Glomerular endothelial cell (primary cell): ENCODE measurements at regions not wholly inside any gene's neighbourhood (a gene's known extent, or its start where the extent isn't known, plus 50 kb on each side); places are given as distances from the start of the nearest gene placed in this dataset.

ENCODE experiments used
- DNase-seq: peaks from one replicate; pipeline ENCODE4 v3.0.0-alpha.2; 2011; ENCODE audit warnings: low read depth, low spot score; ENCODE audit errors: extremely low read depth

DNA sequence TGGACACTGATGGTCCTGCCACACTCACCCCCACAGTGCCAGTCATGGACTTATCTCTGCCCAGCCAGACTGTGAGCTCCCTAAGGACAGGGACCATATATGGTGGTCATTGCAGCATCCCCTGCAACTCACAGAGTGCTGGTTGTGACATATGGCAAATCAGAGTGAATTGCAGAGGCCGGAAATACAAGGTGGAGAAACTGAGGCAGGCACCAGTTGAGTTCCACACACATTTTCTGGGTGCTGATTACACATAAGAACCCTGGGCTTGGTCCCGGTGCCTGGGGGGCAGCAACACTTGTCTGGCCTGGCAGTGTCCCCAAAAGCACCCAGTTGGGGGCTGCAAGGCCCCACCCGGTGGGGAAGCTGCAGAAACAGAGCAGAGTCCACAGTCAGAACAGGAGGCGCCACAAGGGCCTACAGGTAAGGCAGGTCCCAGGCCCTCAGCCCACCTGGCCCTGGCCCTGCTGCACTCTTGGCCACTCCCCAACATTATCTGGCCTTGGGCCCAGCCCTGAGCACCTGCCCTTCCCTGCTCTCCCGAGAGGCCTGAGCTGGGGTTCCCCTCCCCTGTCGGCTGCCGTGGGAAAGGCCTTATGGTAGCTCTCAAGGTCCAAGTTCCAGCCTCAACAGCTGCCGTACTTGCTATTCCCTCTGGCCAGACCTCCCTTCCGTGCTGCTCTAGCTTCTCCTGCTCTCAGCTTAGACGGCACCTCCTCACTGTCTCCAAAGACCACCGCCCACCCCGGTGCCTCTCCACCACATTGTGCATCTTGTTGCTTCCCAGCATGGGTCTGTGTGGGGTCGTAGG is 140.8 kb upstream of the PTPN1 start:
- DNase-seq = no peak

DNA sequence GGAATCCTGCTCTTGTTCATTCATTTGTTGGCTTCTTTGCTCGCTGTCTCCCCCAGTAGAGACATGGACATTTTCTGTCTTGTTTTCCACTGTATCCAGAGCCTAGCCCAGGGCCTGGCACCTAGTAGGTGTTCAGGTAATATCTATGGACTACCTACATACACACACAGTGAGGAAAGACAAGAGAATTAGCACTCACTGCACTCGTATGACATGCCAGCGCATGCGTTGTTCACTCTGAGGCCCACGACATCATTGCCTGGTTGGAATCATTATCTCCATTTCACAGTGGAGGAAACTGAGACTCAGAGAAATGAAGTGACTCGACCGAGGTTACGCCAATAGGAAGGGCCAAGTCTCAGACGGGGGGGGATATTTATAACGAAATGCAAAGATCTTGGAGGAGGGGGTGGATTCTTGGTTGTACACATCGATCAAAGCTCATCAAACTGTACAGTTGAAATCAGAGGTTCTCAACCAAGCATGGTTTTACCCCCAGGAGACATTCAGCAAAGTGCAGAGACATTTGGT is 140.1 kb upstream of the PTPN1 start:
- DNase-seq = no peak

DNA sequence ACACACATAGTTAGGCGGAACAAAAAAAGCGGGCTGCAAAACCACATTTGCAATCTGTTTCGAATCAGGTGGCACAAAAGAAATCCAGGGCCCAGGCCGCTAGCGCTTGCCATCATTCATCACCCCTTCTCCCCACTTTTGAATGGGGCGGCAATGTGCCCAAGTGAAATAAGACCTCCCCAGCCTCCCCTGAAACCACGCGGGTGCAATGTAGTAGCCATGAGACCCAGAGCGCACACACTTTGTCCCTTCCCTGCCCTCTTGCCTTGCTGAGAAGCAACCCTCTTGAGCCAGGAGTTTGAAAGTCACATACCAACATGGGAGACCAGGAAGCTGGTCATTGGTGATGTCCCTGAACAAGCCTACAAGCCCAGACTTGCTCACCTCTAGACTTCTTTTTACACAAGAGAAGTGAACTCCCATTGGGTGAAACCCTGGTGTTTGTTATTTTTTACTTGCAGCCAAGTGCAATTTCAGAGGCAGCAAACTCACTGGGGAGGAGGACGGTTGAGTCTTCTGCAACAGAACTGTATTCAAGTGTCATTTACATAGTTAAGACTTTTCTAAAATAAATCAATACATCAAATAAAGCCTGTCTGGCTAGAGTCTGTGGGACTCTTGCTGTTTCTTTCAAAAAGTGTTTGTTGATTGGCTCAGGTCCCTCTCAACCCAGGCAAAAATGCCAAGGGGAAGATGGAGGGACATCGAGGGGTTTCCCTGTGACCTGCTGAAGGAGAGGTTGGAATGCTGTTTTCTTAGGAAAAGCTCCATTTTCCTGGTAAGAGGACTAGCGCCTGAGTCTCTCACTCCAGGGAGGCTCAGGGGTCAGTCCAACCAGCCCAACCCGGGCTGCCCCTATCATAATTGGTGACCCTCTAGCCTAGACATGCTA is 138.1 kb upstream of the PTPN1 start:
- DNase-seq = no peak

DNA sequence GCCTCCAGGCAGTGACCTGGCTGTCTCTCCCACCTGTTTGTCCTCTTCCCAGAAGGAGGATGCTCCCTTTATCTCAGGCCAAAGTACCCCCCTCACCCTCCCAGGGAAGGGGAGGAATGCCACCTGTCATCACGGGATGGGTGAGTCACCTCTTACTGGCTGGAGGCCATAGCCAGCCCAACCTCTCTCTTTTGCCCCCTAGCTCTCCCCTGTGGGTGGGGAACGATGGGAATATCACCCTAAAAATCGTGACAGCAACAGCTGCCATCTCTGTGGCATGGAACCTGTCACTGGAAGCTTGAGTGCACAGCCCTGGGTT is 137.5 kb upstream of the PTPN1 start:
- DNase-seq = no peak

DNA sequence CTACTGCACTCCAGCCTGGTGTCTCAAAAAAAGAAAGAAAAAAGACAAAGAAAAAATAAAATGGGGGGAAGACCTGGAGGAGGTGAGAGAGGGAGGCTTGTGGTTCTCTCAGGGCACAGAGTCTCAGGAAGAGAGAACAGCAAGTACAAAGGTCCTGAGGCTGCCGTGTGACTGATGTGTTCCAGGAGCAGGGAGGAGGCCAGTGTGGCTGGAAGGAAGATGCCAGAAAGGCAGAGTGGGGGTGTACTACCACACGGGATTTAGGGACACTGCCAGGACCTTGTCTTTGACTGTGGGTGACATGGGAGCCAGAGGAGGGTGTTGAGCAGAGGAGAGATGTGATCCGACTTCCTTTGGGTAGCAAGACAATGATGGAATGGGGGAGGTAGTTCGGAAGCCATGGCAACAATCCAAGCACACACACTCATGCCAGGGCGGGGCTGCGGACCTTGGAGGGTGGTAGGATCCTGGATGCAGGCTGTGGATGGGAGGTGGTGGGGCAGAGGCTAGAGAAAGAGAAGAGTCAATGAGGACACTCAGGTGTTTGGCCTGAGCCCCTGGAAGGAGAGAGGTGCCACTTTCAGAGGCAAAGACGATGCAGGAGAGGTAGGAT is 136.4 kb upstream of the PTPN1 start:
- no peak for DNase-seq

DNA sequence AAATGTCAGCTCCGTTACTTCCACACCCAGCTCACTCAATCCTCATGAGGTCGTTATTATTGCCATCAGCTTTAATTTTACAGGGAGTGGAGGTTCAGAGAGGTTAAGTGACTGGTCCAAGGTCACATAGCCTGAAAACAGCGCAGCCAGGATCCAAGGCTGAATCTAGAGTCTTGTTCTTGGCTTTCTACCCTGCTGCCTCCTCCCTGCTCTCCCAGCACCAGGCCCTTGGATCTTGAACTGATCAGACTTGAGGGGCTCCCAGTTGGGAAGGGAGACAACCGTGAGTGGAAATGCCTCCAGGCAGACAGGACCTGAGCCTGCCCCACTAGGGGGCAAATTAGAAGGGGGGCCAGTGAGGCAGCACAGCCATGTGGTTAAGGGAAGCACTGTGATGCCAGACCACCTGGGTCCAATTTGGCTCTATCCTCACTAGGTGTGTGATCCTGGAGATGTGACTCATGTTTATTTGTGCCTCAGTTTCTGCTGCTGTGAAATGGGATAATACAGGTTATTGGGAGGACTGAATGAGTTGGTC is 135.6 kb upstream of the PTPN1 start:
- no peak for DNase-seq

DNA sequence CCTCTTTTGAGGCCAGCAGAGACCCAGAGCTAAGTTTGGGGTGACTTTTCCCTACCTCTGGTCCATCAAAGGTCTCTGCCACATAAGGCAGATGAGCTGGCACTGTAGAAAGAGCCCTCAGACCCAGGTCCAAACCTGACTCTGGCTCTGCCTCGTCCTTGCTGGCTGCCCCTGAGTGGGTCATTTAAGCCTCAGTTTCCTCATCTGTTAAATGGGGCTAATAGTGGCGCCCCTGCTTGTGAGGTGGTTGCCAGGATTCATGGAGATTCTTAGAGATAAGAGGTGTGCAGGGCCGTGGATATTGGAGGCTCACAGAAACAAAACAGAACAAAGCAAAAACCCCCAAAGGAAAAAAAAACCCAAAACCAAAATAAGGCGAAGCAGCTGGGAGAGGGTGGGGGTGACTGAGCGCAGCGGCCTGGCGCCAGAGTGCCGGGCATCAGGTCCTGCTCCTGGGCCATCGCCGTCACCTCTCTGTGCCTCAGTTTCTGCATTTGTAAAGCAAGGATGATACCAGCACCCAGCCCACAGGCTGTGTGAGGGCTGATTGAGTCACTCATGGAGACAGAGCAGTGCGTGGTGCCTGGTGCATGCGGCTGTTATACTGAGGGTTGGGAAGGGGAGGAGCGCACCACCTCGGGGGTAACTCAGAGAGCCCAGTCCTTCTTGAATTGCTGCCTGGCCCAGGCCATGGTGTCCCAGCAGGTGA is 133.8 kb upstream of the PTPN1 start:
- no peak for DNase-seq

DNA sequence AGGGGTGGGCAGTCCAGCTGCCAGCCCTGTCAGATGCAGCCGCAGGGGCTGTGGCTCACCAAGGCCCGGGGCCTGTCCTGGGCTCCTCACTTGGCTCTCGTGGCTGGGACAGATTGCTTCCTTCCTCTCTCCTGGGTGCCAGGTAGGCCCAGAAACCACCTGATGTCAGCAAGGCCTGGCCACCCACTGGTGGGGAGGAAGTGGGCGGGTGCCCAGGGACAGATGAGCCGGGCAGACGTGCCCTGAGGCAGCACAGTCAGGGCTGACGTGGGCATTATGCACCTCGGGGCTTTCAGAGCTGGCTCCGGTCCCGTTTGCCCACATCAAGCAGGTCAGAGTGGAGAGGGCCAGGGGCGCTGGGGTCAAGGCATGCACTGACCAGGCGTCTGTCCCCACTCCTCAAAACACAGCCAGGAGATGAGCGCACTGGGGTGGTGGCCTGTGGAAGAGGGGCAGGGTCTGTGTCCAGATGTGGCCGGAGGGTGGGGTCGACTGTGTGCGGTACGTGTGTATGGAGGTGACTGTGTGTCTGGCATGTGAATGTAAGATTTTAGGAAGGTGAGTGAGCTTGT is 133.2 kb upstream of the PTPN1 start:
- no peak for DNase-seq

DNA sequence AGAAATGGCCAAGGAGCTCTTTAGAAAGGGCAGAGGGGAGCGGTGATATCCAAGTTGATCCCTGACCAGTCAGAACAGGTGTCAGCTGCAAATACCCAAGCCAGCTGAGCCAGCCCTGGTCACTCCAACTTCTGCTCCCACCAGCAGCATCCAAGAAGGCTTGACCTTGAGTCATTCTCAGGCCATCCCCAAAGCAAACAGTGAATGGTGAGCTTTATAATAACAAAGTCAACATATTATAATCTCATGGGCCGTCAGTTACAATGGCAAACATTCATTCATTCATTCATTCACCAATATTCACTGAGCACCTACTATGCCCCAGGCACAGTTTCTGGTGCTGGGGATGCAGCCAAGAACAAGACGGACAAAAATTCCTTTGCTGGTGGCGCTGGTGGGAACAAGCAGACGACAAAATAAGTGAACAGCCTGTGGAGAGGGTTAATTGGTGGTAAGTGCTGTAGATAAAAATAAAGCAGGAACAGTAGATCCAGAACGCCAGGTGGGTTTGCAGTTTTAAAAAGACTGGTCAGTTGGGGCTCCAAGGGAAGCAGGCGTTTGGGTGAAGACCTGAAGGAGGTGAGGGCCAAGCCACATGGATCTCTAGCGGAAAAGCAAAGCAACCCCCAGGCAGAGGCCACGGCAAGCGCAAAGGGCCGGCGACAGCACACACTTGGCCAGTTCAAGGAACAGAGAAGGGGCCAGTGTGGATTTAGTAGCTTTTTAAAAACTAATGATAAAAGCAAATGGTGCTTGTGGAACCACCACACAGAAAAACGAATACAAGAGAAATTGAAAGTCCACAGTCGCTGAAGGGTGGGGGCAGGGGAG is 131.8 kb upstream of the PTPN1 start:
- no peak for DNase-seq

DNA sequence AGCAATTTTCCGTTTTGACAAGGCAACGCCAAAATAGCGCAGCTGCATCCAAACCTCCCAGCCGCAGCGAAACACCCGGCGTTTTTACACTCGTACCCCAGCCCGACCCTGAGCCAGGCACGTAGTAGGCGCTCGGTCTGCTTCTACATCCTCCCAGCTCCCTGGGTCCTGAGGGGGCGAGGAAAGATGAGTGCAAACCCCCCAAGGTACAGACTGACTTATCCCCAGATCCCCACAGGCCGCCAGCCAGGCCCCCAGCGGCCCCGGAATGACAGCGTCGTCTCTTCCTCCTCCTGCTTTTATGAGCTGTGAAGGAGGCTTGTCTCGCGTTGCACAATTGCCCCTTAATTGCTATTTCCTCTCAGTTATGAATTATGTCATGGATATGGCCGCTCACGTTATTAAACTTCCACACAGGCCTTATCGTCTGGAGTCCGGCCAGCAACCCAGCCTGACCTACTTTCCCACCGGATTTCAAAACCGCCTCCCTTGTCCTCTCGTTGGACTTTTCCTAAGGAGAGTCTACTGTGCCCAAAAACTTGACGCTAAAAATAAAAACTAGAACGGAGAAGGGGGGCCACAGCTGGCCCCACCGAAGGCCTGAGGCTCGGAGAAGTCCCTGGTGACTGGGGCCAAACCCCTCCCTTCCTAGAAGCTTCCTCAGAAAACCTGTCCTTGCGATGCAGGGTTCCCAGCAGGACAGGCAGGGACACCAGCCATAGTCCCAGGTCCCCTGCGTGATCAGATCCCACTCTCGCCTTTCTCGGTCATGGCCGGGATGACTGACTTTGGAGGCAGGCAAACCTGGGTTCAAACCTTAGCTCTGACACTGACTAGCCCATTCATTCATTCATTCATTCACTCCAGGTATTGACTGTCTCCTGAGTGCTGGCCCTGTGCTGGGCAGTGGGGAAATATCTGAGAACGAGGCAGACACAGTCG is 130.9 kb upstream of the PTPN1 start:
- peak; percentile 29 for DNase-seq

DNA sequence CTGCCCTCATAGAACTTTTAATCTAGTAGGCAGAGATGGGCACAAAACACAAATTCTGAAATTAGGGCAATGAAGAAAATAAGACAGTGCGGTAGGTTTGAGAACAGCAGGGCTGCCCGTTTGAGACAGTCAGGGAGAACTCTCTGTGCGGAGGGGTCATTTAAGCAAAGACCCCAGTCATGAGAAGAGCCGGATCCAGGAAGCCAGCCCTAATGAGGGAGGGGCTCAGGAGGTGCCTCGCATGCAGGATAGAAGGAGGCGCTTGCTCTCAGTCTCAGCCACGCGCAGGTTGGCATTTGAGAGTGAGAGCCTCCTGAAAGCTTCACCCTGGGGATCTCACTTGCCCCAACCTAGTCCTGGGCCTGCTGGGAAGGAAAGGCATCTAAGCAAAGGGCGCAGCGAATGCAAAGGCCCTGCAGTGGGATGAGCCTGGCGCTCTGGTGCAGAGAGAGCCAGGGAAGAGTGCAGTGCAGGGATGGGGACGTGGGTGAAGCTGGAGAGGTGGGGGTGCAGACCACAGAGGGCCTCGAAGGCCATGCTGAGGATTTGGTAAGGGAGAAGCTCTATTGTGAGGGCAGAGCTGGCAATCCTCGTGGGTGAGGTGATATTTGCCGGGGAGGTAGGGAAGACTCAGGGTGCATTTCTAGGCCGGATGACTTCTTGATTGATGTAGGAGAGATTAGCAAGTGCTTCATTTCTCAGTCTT is 130.0 kb upstream of the PTPN1 start:
- DNase-seq = no peak

DNA sequence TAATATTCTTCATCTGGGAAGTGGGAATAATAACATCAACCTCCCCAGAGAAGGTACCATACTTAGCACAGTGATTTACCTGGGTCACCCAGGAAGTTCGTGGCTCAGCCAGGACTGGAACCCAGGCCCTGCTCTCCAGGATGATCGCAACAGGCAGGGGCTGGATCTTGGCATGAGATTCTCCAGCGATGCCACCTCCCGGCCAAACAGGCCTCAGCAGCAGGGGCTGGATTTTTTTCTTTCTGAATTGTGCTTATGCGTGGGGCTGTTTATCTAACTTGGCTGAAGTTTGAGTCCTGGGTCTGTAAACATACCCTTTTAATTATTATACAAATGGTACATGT is 129.5 kb upstream of the PTPN1 start:
- DNase-seq = no peak

DNA sequence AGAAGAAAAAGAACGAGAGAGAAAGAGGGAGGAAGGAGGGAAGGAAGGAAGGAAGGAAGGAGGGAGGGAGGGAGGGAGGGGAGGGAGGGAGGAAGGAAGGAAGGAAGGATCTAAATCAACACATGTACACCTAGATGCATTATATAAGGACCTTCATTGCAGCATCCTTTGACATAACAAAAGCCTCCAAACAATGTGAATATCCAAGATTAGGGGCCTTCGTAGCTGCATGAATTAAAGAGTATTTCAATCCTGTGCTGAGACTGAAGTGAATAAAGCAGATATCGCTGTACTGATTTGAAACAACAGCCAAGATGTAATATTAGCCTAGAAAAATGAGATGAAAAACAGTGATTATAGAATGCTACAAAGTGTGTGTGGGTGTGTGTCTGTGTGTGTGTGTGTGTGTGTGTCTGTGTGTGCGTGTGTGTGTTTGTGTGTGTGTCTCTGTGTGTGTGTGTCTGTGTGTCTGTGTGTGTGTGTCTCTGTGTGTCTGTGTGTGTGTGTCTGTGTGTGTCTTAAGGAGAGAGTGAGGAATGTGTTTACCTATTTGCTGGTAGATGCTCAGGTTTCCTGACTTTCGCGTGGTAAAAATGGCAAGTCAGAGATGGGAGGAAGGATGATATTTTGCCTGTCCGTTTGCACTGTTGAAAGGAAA is 129.0 kb upstream of the PTPN1 start:
- DNase-seq = no peak

DNA sequence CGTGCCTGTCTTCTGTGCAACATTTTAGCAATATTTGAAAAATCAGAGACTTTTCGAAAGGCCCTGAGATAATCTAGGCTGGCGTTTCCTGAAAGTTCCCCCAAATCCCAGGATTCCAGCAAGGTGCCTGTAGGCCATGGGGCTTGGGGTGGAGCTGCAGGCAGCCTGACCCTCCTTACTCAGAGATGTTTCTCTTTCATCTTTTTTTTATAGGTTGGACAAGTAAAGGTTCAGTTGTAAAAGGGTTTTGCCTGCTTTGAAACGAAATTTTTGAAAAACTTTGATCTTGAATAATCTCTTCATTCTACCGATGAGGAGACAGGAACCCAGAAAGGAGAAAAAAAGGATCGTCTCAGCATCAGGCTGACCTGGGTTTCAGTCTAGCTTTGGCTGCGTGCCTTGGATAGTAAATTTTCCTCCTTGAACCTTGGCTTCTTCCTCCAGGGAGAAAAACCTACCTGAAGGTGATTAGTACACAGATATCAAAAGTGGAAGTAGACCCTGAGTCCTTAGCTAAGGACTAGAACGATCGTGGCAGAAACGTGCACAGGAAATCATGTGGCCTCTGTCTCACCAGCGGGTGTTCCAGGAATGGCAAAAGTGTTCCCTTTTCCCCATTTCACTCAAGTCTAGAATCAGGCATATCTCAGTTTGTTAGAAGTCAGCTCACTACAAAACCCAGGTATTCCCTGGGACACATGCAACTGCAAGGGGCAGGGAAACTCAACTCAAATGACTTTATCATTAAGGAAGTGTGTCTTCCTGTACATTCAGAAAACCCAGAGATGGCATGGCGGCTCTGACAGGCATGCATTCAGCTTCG is 128.2 kb upstream of the PTPN1 start:
- DNase-seq = no peak

DNA sequence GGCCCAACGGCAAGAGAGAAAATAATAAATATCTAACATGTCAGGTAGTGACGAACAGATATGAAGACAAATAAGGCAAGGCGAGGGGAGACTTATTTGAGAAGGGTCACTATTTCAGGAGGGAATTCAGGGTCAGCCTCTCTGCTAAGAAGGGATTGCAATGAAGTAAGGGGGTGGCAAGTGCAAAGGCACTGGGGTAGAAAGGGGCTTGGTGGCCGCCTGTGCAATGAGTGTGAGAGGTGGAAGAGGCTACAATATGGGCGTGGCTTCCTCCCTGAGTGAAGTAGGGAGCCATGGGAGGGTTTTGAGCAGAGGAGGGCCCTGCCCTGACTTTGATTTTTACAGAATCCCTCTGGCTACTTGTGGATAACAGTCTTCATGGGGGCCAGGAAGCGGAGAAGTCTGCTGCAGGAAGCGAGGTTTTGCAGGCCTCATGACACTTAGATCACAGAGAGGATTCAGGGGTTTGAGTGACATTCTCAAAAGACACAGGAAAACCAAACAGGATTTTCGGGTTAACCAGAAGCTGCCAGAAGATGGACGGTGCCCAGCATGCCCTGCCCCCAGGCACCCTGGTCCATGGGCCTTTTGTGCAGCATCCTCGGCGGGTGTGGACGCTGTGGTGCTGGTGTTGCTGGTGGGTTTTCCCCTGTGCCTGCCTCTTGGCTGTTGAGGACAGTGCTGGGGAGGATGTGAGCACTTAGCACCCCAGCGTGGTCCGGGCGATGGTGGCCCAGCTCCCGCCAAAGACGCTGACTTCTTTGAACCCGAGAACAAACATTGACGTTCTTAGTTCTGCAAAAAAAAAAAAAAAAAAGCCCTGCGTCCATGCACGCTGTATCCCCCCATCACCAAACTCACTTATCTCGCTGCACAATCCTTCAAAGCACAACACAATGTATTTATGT is 124.2 kb upstream of the PTPN1 start:
- DNase-seq = no peak

DNA sequence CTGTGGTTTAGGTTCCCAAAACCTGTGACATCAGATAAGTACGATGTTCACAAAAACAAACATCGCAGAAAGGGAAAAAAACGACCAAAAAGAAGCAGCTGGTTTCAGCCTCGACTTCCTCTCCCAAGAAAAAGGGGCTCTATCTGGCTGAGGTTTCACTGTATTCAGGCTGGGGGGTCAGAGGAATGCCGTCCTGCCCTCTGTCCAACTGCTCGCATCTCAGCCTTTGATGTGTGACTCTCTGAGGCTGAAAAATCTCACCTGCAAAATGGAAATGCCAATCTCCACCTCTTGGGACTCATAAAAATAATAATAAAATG is 123.6 kb upstream of the PTPN1 start:
- DNase-seq = no peak
